Tibial nerve (tissue), 4 donors: ENCODE measurements at regions not wholly inside any gene's neighbourhood (a gene's known extent, or its start where the extent isn't known, plus 50 kb on each side); places are given as distances from the start of the nearest gene placed in this dataset.

Experiments used
- CTCF ChIP-seq, 5 experiments: fragments of 200-600 bp in 3 of 5; fragments of 450-650 bp in 2 of 5; sonication (generic) in 3 of 5; IDR thresholded peaks; one replicate each; pipeline ENCODE4 v1.5.1; 2016 to 2019; ENCODE audit warnings: antibody characterized with exemption in 5 of 5, mild to moderate bottlenecking in 3 of 5, moderate library complexity in 2 of 5
- EP300 ChIP-seq, 2 donors: sonication (generic); formaldehyde crosslinking; IDR thresholded peaks; one replicate each; pipeline ENCODE4 v1.6.1; 2017; ENCODE audit warnings: antibody characterized with exemption in 2 of 2, mild to moderate bottlenecking in 1 of 2
- POLR2A ChIP-seq, 2 donors: fragments of 450-650 bp; IDR thresholded peaks; one replicate each; pipeline ENCODE4 v1.6.1; 2017; ENCODE audit warnings: antibody characterized with exemption in 2 of 2, mild to moderate bottlenecking in 2 of 2, moderate library complexity in 2 of 2

- TF ChIP-seq CTCF (IDR thresholded peaks at IDR 0.05) (no peak), POLR2A (IDR thresholded peaks at IDR 0.05) (no peak), EP300 (IDR thresholded peaks at IDR 0.05) (no peak)
Measured at GRCh38 chr17:45662432-45662831, 121.7 kb upstream of the CRHR1 start.
